GM23338 (cell line): ENCODE measurements at regions not wholly inside any gene's neighbourhood (a gene's known extent, or its start where the extent isn't known, plus 50 kb on each side); places are given as distances from the start of the nearest gene placed in this dataset.

Source experiments
- ATAC-seq: fragments of 200-7000 bp; cut with Tn5 transposase; 3 replicates; pipeline ENCODE4 v1.9.1; 2020
- DNase-seq: peaks from one replicate; pipeline ENCODE4 v3.0.0-alpha.2; 2015; ENCODE audit warnings: low spot score
- H2AFZ ChIP-seq: fragments of 200-600 bp; sonication (generic); 2 replicates; pipeline ENCODE4 v1.8.0; 2016; ENCODE audit warnings: antibody characterized with exemption, mild to moderate bottlenecking, moderate library complexity
- H3F3A ChIP-seq: fragments of 200-600 bp; sonication (generic); replicated peaks from 2 replicates; pipeline ENCODE4 v1.8.0; 2017; ENCODE audit warnings: antibody characterized with exemption, mixed run types, low read depth
- H3K27ac ChIP-seq: fragments of 200-600 bp; sonication (generic); 2 replicates; pipeline ENCODE4 v1.6.1; 2016; ENCODE audit warnings: low read depth
- H3K27me3 ChIP-seq: fragments of 200-600 bp; sonication (generic); 2 replicates; pipeline ENCODE4 v1.8.0; 2016; ENCODE audit warnings: mild to moderate bottlenecking, mixed run types, moderate library complexity; ENCODE audit not compliant: insufficient read depth
- H3K36me3 ChIP-seq: fragments of 200-600 bp; sonication (generic); 2 replicates; pipeline ENCODE4 v1.8.0; 2016; ENCODE audit warnings: mild to moderate bottlenecking; ENCODE audit not compliant: insufficient read depth
- H3K4me1 ChIP-seq: fragments of 200-600 bp; sonication (generic); 2 replicates; pipeline ENCODE4 v1.8.0; 2016; ENCODE audit warnings: mild to moderate bottlenecking, moderate library complexity; ENCODE audit not compliant: insufficient read depth
- H3K4me2 ChIP-seq: fragments of 200-600 bp; sonication (generic); 2 replicates; pipeline ENCODE4 v1.7.1; 2017; ENCODE audit warnings: mixed run types
- H3K4me3 ChIP-seq: fragments of 200-600 bp; sonication (generic); 2 replicates; pipeline ENCODE4 v1.6.1; 2016; ENCODE audit warnings: mixed run types
- H3K79me2 ChIP-seq: fragments of 200-600 bp; sonication (generic); replicated peaks from 2 replicates; pipeline ENCODE4 v1.8.0; 2017; ENCODE audit warnings: mild to moderate bottlenecking; ENCODE audit not compliant: insufficient read depth
- H3K9me2 ChIP-seq: fragments of 200-600 bp; sonication (generic); 2 replicates; pipeline ENCODE4 v1.8.0; 2017; ENCODE audit not compliant: insufficient read depth
- H4K20me1 ChIP-seq: fragments of 200-600 bp; sonication (generic); replicated peaks from 2 replicates; pipeline ENCODE4 v1.8.0; 2017; ENCODE audit warnings: mild to moderate bottlenecking; ENCODE audit not compliant: insufficient read depth
- H3K27ac Mint-ChIP-seq: 2 replicates; pipeline ENCODE4 v1.8.0; 2020; ENCODE audit warnings: inconsistent platforms, mild to moderate bottlenecking, moderate library complexity, mixed read lengths
- H3K27me3 Mint-ChIP-seq: 3 replicates; pipeline ENCODE4 v1.8.0; 2022; ENCODE audit warnings: low read depth, mild to moderate bottlenecking, moderate library complexity, mixed read lengths, inconsistent platforms; ENCODE audit not compliant: insufficient read depth, poor library complexity
- H3K36me3 Mint-ChIP-seq: 3 replicates; pipeline ENCODE4 v1.8.0; 2021; ENCODE audit warnings: low read depth, mild to moderate bottlenecking, inconsistent platforms, moderate library complexity, mixed read lengths
- H3K4me1 Mint-ChIP-seq: 3 replicates; pipeline ENCODE4 v1.8.0; 2020; ENCODE audit warnings: mild to moderate bottlenecking, inconsistent platforms, mixed read lengths
- H3K4me3 Mint-ChIP-seq: 3 replicates; pipeline ENCODE4 v1.8.0; 2021; ENCODE audit warnings: moderate library complexity, mild to moderate bottlenecking, inconsistent platforms, mixed read lengths
- H3K9me3 Mint-ChIP-seq: 3 replicates; pipeline ENCODE4 v1.8.0; 2020; ENCODE audit warnings: moderate library complexity, mild to moderate bottlenecking, inconsistent platforms, mixed read lengths
- CREB1 ChIP-seq: fragments of 250-450 bp; sonication (Bioruptor Pico); IDR thresholded peaks from 2 replicates; pipeline ENCODE4 v1.5.0; 2020; ENCODE audit warnings: low read depth, mild to moderate bottlenecking, moderate library complexity
- CTCF ChIP-seq, 2 experiments: fragments of 200-600 bp in 1 of 2; sonication (generic) in 1 of 2; conservative IDR thresholded peaks; 2 replicates each; pipeline versions ENCODE4 v1.5.1 to v1.6.1; 2016 to 2017; ENCODE audit warnings: antibody characterized with exemption in 2 of 2, low read depth in 2 of 2, mild to moderate bottlenecking in 2 of 2, moderate library complexity in 1 of 2
- EZH2 ChIP-seq: fragments of 200-600 bp; sonication (generic); IDR thresholded peaks from one replicate; pipeline ENCODE4 v1.8.0; 2017; ENCODE audit warnings: antibody characterized with exemption, mild to moderate bottlenecking, low read depth; ENCODE audit not compliant: unreplicated experiment
- EZH2phosphoT487 ChIP-seq: fragments of 200-600 bp; sonication (generic); IDR thresholded peaks from one replicate; pipeline ENCODE4 v1.8.1; 2018; ENCODE audit warnings: antibody characterized with exemption; ENCODE audit not compliant: unreplicated experiment
- JUNB ChIP-seq: IDR thresholded peaks from one replicate; pipeline ENCODE4 v1.6.1; 2016; ENCODE audit warnings: antibody characterized with exemption; ENCODE audit not compliant: unreplicated experiment
- POLR2AphosphoS5 ChIP-seq: IDR thresholded peaks from 2 replicates; pipeline ENCODE4 v1.6.1; 2016; ENCODE audit warnings: antibody characterized with exemption, low read depth
- STAT1 ChIP-seq: IDR thresholded peaks from one replicate; pipeline ENCODE4 v1.6.1; 2016; ENCODE audit warnings: antibody characterized with exemption; ENCODE audit not compliant: unreplicated experiment
- ZNF114 ChIP-seq: fragments of 250-450 bp; sonication (Bioruptor Pico); IDR thresholded peaks from 2 replicates; pipeline ENCODE4 v1.5.0; 2020; ENCODE audit warnings: mild to moderate bottlenecking, moderate library complexity
- ZNF331 ChIP-seq: fragments of 250-450 bp; sonication (Bioruptor Pico); IDR thresholded peaks from 2 replicates; pipeline ENCODE4 v1.5.0; 2020; ENCODE audit warnings: low read depth, mild to moderate bottlenecking, moderate library complexity
- ZNF462 ChIP-seq: fragments of 250-450 bp; sonication (Bioruptor Pico); IDR thresholded peaks from 2 replicates; pipeline ENCODE4 v1.5.0; 2020; ENCODE audit warnings: mild to moderate bottlenecking, moderate library complexity
- TF ChIP-seq, protein P1 (sequence below): IDR thresholded peaks from one replicate; pipeline ENCODE4 v1.6.1; 2018; ENCODE audit warnings: antibody characterized with exemption; ENCODE audit not compliant: unreplicated experiment
- TF ChIP-seq, protein P2 (sequence below): IDR thresholded peaks from 2 replicates; pipeline ENCODE4 v1.6.1; 2016; ENCODE audit warnings: antibody characterized with exemption

DNA sequence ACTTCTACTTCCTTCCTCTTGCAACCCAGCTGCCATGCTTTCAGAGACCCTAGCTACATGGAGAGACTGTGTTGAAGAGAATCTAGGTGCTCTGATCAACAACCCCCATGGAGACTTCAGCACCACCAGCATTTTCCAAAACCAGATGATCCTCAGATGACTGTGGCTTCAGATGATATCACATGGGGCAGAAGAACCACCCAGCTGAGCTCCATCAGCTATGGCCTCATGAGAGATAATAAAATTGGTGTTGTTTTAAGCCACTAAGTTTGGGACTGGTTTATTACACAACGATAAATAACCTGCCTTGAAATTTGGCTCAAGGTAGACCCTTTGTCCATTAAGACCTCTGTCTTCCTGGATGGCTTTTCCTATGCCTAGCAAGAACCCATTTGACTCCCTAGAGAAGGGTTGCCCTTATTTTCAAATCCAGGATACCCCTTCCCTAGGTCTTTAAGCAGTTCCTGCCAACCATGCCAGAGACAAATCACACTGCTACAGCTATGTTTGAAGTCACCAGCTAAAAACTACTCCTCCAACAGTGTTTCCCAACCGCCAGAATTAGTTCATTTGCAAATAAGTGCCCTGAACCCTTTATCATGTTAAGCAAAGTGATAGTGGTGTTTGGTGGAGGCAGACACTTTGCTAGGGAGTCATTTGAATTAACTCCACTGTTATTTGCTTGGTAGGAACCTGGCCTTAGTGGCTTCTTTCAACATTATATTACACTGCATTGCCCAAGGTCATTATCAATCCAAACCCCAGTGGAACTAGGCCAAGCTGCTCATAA lies 136.9 kb upstream of the PALS2 start (continued):
- no peak for TF ChIP-seq JUNB
- no peak for TF ChIP-seq STAT1

DNA sequence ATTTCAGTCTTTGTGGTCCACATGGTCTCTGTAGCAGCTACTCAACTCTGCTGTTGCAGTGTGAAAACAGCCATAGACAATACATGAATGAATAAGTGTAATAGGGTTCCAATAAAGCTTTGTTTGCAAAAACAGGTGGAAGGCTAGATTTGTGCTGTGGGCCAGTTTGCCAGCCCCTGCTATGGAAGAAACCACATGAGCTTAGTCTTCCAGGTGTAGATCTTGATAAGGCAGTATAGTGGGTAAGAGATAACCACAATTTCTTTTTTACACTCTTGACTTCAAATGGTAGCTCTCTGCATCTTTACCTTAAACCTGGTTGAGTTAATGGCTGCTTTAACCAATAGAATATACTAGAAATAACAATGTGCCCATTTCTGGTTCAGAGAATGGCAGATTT lies 135.0 kb upstream of the PALS2 start:
- no peak overlapping the region for H3K4me2 ChIP-seq
- H3K9me3 Mint-ChIP-seq: peaks cover 23% of the 10 kb centered on the region
- H3K27me3 Mint-ChIP-seq: peaks cover 14% of the 10 kb centered on the region
- no peak overlapping the region for H3K4me3 ChIP-seq
- ATAC-seq (no peak), DNase-seq (no peak)
- no peaks in the 10 kb centered on the region for H3K9me2 ChIP-seq
- H3K27me3 ChIP-seq: no peaks in the 10 kb centered on the region
- H3K36me3 ChIP-seq: no peaks in the 10 kb centered on the region
- H3K4me1 Mint-ChIP-seq: peaks cover 47% of the 10 kb centered on the region
- H3K27ac ChIP-seq: no peak overlapping the region
- H2AFZ ChIP-seq: no peak overlapping the region
- no peaks in the 10 kb centered on the region for H3K79me2 ChIP-seq
- H3K4me1 ChIP-seq: peaks cover 49% of the 10 kb centered on the region
- H4K20me1 ChIP-seq: no peaks in the 10 kb centered on the region
- no peak overlapping the region for H3K27ac Mint-ChIP-seq
- 0 out of 2 replicates have a peak, but pooled peaks cover 6% of the 10 kb centered on the region for H3F3A ChIP-seq
- peaks cover 26% of the 10 kb centered on the region for H3K36me3 Mint-ChIP-seq
- no peak overlapping the region for H3K4me3 Mint-ChIP-seq
- TF ChIP-seq ZNF331 (no peak), STAT1 (no peak), ZNF114 (CRISPR knock-in tag) (no peak), JUNB (no peak), POLR2AphosphoS5 (no peak), EZH2 (no peak), CTCF (conservative IDR thresholded peaks at IDR 0.05; ENCODE audit: low read depth in 2 of 2) (no peak), CREB1 (no peak), ZNF462 (CRISPR knock-in tag) (no peak), EZH2phosphoT487 (no peak)
- TF ChIP-seq, protein P1, sequence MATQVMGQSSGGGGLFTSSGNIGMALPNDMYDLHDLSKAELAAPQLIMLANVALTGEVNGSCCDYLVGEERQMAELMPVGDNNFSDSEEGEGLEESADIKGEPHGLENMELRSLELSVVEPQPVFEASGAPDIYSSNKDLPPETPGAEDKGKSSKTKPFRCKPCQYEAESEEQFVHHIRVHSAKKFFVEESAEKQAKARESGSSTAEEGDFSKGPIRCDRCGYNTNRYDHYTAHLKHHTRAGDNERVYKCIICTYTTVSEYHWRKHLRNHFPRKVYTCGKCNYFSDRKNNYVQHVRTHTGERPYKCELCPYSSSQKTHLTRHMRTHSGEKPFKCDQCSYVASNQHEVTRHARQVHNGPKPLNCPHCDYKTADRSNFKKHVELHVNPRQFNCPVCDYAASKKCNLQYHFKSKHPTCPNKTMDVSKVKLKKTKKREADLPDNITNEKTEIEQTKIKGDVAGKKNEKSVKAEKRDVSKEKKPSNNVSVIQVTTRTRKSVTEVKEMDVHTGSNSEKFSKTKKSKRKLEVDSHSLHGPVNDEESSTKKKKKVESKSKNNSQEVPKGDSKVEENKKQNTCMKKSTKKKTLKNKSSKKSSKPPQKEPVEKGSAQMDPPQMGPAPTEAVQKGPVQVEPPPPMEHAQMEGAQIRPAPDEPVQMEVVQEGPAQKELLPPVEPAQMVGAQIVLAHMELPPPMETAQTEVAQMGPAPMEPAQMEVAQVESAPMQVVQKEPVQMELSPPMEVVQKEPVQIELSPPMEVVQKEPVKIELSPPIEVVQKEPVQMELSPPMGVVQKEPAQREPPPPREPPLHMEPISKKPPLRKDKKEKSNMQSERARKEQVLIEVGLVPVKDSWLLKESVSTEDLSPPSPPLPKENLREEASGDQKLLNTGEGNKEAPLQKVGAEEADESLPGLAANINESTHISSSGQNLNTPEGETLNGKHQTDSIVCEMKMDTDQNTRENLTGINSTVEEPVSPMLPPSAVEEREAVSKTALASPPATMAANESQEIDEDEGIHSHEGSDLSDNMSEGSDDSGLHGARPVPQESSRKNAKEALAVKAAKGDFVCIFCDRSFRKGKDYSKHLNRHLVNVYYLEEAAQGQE: no peak
- TF ChIP-seq, protein P2, sequence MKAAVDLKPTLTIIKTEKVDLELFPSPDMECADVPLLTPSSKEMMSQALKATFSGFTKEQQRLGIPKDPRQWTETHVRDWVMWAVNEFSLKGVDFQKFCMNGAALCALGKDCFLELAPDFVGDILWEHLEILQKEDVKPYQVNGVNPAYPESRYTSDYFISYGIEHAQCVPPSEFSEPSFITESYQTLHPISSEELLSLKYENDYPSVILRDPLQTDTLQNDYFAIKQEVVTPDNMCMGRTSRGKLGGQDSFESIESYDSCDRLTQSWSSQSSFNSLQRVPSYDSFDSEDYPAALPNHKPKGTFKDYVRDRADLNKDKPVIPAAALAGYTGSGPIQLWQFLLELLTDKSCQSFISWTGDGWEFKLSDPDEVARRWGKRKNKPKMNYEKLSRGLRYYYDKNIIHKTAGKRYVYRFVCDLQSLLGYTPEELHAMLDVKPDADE: no peak
